ENCODE measurements at regions not wholly inside any gene's neighbourhood (a gene's known extent, or its start where the extent isn't known, plus 50 kb on each side); places are given as distances from the start of the nearest gene placed in this dataset.

GRCh38 chr21:32174819-32175218 is 104.0 kb downstream of the MIS18A start:
- H3K4me1 Mint-ChIP-seq (ENCODE audit: low read depth) = peaks cover 12% of the 10 kb centered on the region
- no peak for TF ChIP-seq CTCF (IDR thresholded peaks at IDR 0.05)
- peaks cover 10% of the 10 kb centered on the region for H3K27me3 Mint-ChIP-seq (ENCODE audit: low read depth)
- no peak for DNase-seq (ENCODE audit: low spot score)
- no peak overlapping the region for H3K4me3 Mint-ChIP-seq (ENCODE audit: unreplicated experiment)
- no peaks in the 10 kb centered on the region for H3K9me3 Mint-ChIP-seq (ENCODE audit: low read depth)
- H3K27ac Mint-ChIP-seq (ENCODE audit: unreplicated experiment) = no peak overlapping the region
- H3K36me3 Mint-ChIP-seq (ENCODE audit: low read depth) = no peaks in the 10 kb centered on the region

- Mint-ChIP-seq H3K36me3 (ENCODE audit: low read depth) (no peaks in the 10 kb centered on the region), H3K27ac (ENCODE audit: unreplicated experiment) (no peak overlapping the region), H3K27me3 (ENCODE audit: low read depth) (peaks cover 2% of the 10 kb centered on the region), H3K4me1 (ENCODE audit: low read depth) (peaks cover 12% of the 10 kb centered on the region), H3K4me3 (ENCODE audit: unreplicated experiment) (no peak overlapping the region), H3K9me3 (ENCODE audit: low read depth) (no peaks in the 10 kb centered on the region)
- DNase-seq (ENCODE audit: low spot score) = no peak
- TF ChIP-seq CTCF (IDR thresholded peaks at IDR 0.05) = no peak
Measured at GRCh38 chr21:32173121-32173724, 105.6 kb downstream of the MIS18A start.

DNA sequence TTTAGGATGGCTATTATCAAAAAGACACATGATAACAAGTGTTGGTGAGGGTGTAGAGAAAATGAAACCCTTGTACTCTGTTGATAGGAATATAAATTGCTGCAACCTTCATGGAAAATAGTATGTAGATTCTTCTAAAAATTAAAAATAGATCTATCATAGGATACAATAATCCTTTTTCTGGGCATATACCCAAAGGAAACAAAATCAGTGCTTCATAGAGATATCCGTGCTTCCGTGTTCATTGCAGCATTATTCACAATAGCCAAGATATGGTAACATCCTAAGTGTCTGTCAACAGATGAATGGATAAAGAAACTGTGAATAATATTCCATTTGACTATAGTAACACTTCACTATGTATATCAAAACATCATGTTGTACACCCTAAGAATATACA is 106.7 kb downstream of the MIS18A start:
- H3K36me3 Mint-ChIP-seq (ENCODE audit: low read depth) = no peaks in the 10 kb centered on the region
- no peak for DNase-seq (ENCODE audit: low spot score)
- no peak overlapping the region for H3K4me3 Mint-ChIP-seq (ENCODE audit: unreplicated experiment)
- H3K27me3 Mint-ChIP-seq (ENCODE audit: low read depth) = peaks cover 2% of the 10 kb centered on the region
- TF ChIP-seq CTCF (IDR thresholded peaks at IDR 0.05) = no peak
- peaks cover 3% of the 10 kb centered on the region for H3K9me3 Mint-ChIP-seq (ENCODE audit: low read depth)
- no peak overlapping the region for H3K27ac Mint-ChIP-seq (ENCODE audit: unreplicated experiment)
- H3K4me1 Mint-ChIP-seq (ENCODE audit: low read depth) = peaks cover 12% of the 10 kb centered on the region

DNA sequence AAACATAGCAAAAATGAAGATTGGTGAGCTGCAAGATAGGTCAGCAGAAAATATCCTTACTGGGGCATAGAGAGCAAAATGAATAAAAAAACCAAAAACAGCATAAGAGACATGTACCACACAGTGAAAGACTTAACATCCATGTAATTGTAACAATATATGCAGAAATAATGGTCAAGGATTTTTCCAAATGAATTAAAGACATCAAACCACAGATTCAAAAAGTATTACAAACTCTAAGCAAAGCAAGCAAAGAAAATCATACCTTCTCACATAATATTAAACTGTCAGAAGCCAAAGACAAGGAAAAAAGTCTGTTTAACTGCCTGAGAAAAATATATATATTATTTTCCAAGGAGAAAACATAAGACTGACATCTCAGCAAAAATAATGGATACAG is 111.3 kb downstream of the MIS18A start:
- Mint-ChIP-seq H3K9me3 (ENCODE audit: low read depth) (peaks cover 10% of the 10 kb centered on the region), H3K4me1 (ENCODE audit: low read depth) (peaks cover under 1% of the 10 kb centered on the region), H3K36me3 (ENCODE audit: low read depth) (no peaks in the 10 kb centered on the region), H3K27me3 (ENCODE audit: low read depth) (peaks cover 6% of the 10 kb centered on the region), H3K4me3 (ENCODE audit: unreplicated experiment) (no peak overlapping the region), H3K27ac (ENCODE audit: unreplicated experiment) (no peak overlapping the region)
- TF ChIP-seq CTCF (IDR thresholded peaks at IDR 0.05) = no peak
- DNase-seq (ENCODE audit: low spot score) = no peak

DNA sequence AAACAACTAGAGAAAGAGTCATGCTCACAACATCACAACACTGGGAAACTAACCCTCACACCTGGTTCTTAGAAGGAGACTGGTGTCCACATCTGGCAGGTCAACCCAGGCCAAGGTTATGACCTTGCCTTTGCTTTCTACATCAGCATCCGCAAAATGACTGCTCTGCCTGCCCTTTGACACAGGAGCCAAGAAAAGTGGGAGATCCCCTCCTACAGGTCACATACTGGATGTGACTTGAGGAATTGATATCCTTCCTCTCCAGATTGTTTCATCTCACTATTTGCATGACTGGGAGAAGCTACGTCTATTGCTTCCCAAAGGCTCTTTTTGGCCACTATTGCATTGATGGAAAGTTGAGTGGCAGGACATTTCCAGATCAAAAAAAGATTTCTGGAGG is 115.5 kb downstream of the MIS18A start:
- Mint-ChIP-seq H3K4me3 (ENCODE audit: unreplicated experiment) (no peak overlapping the region), H3K27ac (ENCODE audit: unreplicated experiment) (no peak overlapping the region), H3K36me3 (ENCODE audit: low read depth) (no peaks in the 10 kb centered on the region), H3K4me1 (ENCODE audit: low read depth) (no peaks in the 10 kb centered on the region), H3K9me3 (ENCODE audit: low read depth) (peaks cover 10% of the 10 kb centered on the region), H3K27me3 (ENCODE audit: low read depth) (peaks cover 14% of the 10 kb centered on the region)
- no peak for TF ChIP-seq CTCF (IDR thresholded peaks at IDR 0.05)
- no peak for DNase-seq (ENCODE audit: low spot score)
